ENCODE measurements at regions not wholly inside any gene's neighbourhood (a gene's known extent, or its start where the extent isn't known, plus 50 kb on each side); places are given as distances from the start of the nearest gene placed in this dataset.

GRCh38 chr9:82447343-82447742, 458.8 kb downstream of the SPATA31D1 start:
- peaks cover 10% of the 10 kb centered on the region for H3K9me3 ChIP-seq (ENCODE audit: control insufficient read depth, low read length)
- no peak overlapping the region for H3K4me3 Mint-ChIP-seq
- H3K27me3 Mint-ChIP-seq (ENCODE audit: insufficient read depth): no peaks in the 10 kb centered on the region
- H3K36me3 ChIP-seq (ENCODE audit: control insufficient read depth, insufficient read depth, low read length): no peaks in the 10 kb centered on the region
- no peaks in the 10 kb centered on the region for H3K27me3 ChIP-seq (ENCODE audit: control insufficient read depth, insufficient read depth, low read length, poor library complexity, severe bottlenecking)
- H3K9me3 Mint-ChIP-seq: peaks cover 17% of the 10 kb centered on the region
- H3K9ac ChIP-seq (ENCODE audit: extremely low read depth, low read length, poor library complexity, severe bottlenecking): no peak overlapping the region
- H3K27ac ChIP-seq (ENCODE audit: low read depth, low read length): no peak overlapping the region
- no peak for TF ChIP-seq CTCF (conservative IDR thresholded peaks at IDR 0.05)
- no peak overlapping the region for H3K27ac Mint-ChIP-seq
- no peaks in the 10 kb centered on the region for H3K4me1 Mint-ChIP-seq
- no peak overlapping the region for H3K4me3 ChIP-seq (ENCODE audit: low read length)
- no peaks in the 10 kb centered on the region for H3K36me3 Mint-ChIP-seq (ENCODE audit: low read depth)
- H3K4me1 ChIP-seq (ENCODE audit: control insufficient read depth, insufficient read depth, low read length): no peaks in the 10 kb centered on the region
- 94 to 97% methylated on average over 3 to 5 of the region's 5 CpGs for WGBS, 2 experiments (ENCODE audit: insufficient coverage in 1 of 2, insufficient read length in 1 of 2)
- DNase-seq: no peak

GRCh38 chr9:82449986-82450385, 461.4 kb downstream of the SPATA31D1 start:
- Mint-ChIP-seq H3K4me1 (peaks cover 5% of the 10 kb centered on the region), H3K9me3 (peaks cover 14% of the 10 kb centered on the region), H3K27ac (no peak overlapping the region), H3K4me3 (no peak overlapping the region), H3K27me3 (ENCODE audit: insufficient read depth) (no peaks in the 10 kb centered on the region), H3K36me3 (ENCODE audit: low read depth) (no peaks in the 10 kb centered on the region)
- Histone ChIP-seq H3K9ac (ENCODE audit: extremely low read depth, low read length, poor library complexity, severe bottlenecking) (no peak overlapping the region), H3K27me3 (ENCODE audit: control insufficient read depth, insufficient read depth, low read length, poor library complexity, severe bottlenecking) (no peaks in the 10 kb centered on the region), H3K4me1 (ENCODE audit: control insufficient read depth, insufficient read depth, low read length) (no peaks in the 10 kb centered on the region), H3K9me3 (ENCODE audit: control insufficient read depth, low read length) (peaks cover 10% of the 10 kb centered on the region), H3K4me3 (ENCODE audit: low read length) (no peak overlapping the region), H3K27ac (ENCODE audit: low read depth, low read length) (no peak overlapping the region), H3K36me3 (ENCODE audit: control insufficient read depth, insufficient read depth, low read length) (no peaks in the 10 kb centered on the region)
- no peak for DNase-seq
- TF ChIP-seq CTCF (conservative IDR thresholded peaks at IDR 0.05): no peak

GRCh38 chr9:82454509-82455190, 466.1 kb downstream of the SPATA31D1 start:
- Histone ChIP-seq H3K9me3 (ENCODE audit: control insufficient read depth, low read length) (no peaks in the 10 kb centered on the region), H3K9ac (ENCODE audit: extremely low read depth, low read length, poor library complexity, severe bottlenecking) (no peak overlapping the region), H3K36me3 (ENCODE audit: control insufficient read depth, insufficient read depth, low read length) (no peaks in the 10 kb centered on the region), H3K4me1 (ENCODE audit: control insufficient read depth, insufficient read depth, low read length) (no peaks in the 10 kb centered on the region), H3K27me3 (ENCODE audit: control insufficient read depth, insufficient read depth, low read length, poor library complexity, severe bottlenecking) (no peaks in the 10 kb centered on the region), H3K4me3 (ENCODE audit: low read length) (no peak overlapping the region), H3K27ac (ENCODE audit: low read depth, low read length) (no peak overlapping the region)
- Mint-ChIP-seq H3K27me3 (ENCODE audit: insufficient read depth) (no peaks in the 10 kb centered on the region), H3K27ac (no peak overlapping the region), H3K36me3 (ENCODE audit: low read depth) (no peaks in the 10 kb centered on the region), H3K4me3 (no peak overlapping the region), H3K4me1 (peaks cover 13% of the 10 kb centered on the region), H3K9me3 (peaks cover 8% of the 10 kb centered on the region)
- WGBS, 2 experiments (ENCODE audit: insufficient coverage in 1 of 2, insufficient read length in 1 of 2): 90 to 91% methylated on average over 3 of the region's 3 CpGs
- TF ChIP-seq CTCF (conservative IDR thresholded peaks at IDR 0.05): no peak
- DNase-seq: no peak
